ENCODE measurements at regions not wholly inside any gene's neighbourhood (a gene's known extent, or its start where the extent isn't known, plus 50 kb on each side); places are given as distances from the start of the nearest gene placed in this dataset.
"Not testable (repeated sequence)": the region's sequence is repeated elsewhere in the genome, so short reads cannot be mapped to it uniquely, and the experiment has no call there.

- H3K36me3 ChIP-seq (ENCODE audit: control insufficient read depth in 5 of 5, insufficient read depth in 5 of 5, low read length in 5 of 5), result no peaks in the 10 kb centered on the region
- no peaks in the 10 kb centered on the region for H3K4me1 ChIP-seq (ENCODE audit: control insufficient read depth in 5 of 5, insufficient read depth in 5 of 5, low read length in 5 of 5)
- no peak overlapping the region for H3K27ac ChIP-seq (ENCODE audit: low read depth, low read length)
- no peaks in the 10 kb centered on the region for H3K27me3 ChIP-seq (ENCODE audit: control insufficient read depth in 5 of 5, insufficient read depth in 4 of 5, low read length in 5 of 5)
- H3K9me3 ChIP-seq (ENCODE audit: control insufficient read depth in 5 of 5, low read length in 5 of 5), result no peaks in the 10 kb centered on the region
- no peak overlapping the region for H3K4me3 ChIP-seq (ENCODE audit: low read depth in 1 of 5, low read length in 5 of 5)
- no peak overlapping the region for H3K9ac ChIP-seq (ENCODE audit: low read length in 5 of 5)
Observed at GRCh38 chr2:45115181-45115580, 105.9 kb upstream of the SIX2 start.

- H3K27ac ChIP-seq (ENCODE audit: low read depth, low read length), result no peak overlapping the region
- H3K36me3 ChIP-seq (ENCODE audit: control insufficient read depth in 5 of 5, insufficient read depth in 5 of 5, low read length in 5 of 5), result no peaks in the 10 kb centered on the region
- no peaks in the 10 kb centered on the region for H3K27me3 ChIP-seq (ENCODE audit: control insufficient read depth in 5 of 5, insufficient read depth in 4 of 5, low read length in 5 of 5)
- no peaks in the 10 kb centered on the region for H3K9me3 ChIP-seq (ENCODE audit: control insufficient read depth in 5 of 5, low read length in 5 of 5)
- no peak overlapping the region for H3K9ac ChIP-seq (ENCODE audit: low read length in 5 of 5)
- no peak overlapping the region for H3K4me3 ChIP-seq (ENCODE audit: low read depth in 1 of 5, low read length in 5 of 5)
- H3K4me1 ChIP-seq (ENCODE audit: control insufficient read depth in 5 of 5, insufficient read depth in 5 of 5, low read length in 5 of 5), result no peaks in the 10 kb centered on the region
Observed at GRCh38 chr2:45114221-45114955, 105.1 kb upstream of the SIX2 start.

DNA sequence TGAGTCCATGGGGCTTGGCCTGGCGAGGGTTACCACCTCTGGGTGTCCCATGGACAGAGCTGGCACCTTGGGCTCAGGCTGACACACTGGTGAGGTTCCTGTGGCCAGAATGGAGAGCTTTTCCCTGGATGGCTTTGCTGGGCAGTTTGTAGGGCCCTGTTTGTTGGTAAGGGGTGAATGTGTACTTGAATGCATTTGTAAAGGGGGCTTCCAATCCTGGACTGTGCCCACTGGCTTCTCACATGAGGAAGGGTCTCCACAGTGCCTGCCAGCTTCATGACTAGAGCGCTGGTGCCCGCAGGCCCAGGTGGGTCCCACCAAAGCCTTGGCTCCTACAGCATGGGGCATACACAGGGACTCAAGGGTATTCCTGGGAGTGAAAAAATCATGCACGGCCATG, 103.5 kb upstream of the SIX2 start:
- Histone ChIP-seq H3K4me1 (ENCODE audit: control insufficient read depth in 5 of 5, insufficient read depth in 5 of 5, low read length in 5 of 5) (no peaks in the 10 kb centered on the region), H3K27me3 (ENCODE audit: control insufficient read depth in 5 of 5, insufficient read depth in 4 of 5, low read length in 5 of 5) (no peaks in the 10 kb centered on the region), H3K4me3 (ENCODE audit: low read depth in 1 of 5, low read length in 5 of 5) (no peak overlapping the region), H3K36me3 (ENCODE audit: control insufficient read depth in 5 of 5, insufficient read depth in 5 of 5, low read length in 5 of 5) (no peaks in the 10 kb centered on the region), H3K9ac (ENCODE audit: low read length in 5 of 5) (no peak overlapping the region), H3K27ac (ENCODE audit: low read depth, low read length) (no peak overlapping the region), H3K9me3 (ENCODE audit: control insufficient read depth in 5 of 5, low read length in 5 of 5) (no peaks in the 10 kb centered on the region)

DNA sequence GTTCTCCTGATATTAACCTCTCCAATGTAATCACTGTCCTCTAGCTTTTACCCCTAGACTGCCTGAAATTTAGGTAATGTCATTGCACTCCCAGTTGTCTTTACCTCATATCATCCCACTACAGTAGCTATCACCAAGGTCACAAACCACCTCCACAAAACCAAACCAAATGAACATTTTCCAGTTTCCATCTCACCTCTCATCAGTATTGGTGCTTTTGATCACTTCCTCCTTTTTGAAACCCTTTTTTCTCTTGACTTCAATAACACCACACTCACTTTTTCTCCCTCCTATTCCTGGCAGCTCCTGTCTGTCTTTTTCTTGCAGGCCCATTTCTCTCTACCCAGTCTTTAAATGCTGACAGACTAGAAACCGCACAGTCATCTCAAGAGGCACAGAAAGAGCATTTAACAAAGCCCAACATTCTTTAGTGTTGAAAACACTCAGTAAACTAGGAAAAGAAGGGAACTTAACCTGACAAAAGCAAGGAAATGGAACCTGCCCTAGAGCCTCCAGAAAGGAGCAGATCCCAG, 95.9 kb upstream of the SIX2 start:
- no peak overlapping the region for H3K27ac ChIP-seq (ENCODE audit: low read depth, low read length)
- no peaks in the 10 kb centered on the region for H3K36me3 ChIP-seq (ENCODE audit: control insufficient read depth in 5 of 5, insufficient read depth in 5 of 5, low read length in 5 of 5)
- no peak overlapping the region for H3K4me3 ChIP-seq (ENCODE audit: low read depth in 1 of 5, low read length in 5 of 5)
- H3K27me3 ChIP-seq (ENCODE audit: control insufficient read depth in 5 of 5, insufficient read depth in 4 of 5, low read length in 5 of 5), result no peaks in the 10 kb centered on the region
- peaks cover 0 to 4% (median 0%) of the 10 kb centered on the region in 5 donors for H3K9me3 ChIP-seq (ENCODE audit: control insufficient read depth in 5 of 5, low read length in 5 of 5)
- no peak overlapping the region for H3K9ac ChIP-seq (ENCODE audit: low read length in 5 of 5)
- H3K4me1 ChIP-seq (ENCODE audit: control insufficient read depth in 5 of 5, insufficient read depth in 5 of 5, low read length in 5 of 5), result no peaks in the 10 kb centered on the region

- Histone ChIP-seq H3K27ac (ENCODE audit: low read depth, low read length) (no peak overlapping the region), H3K27me3 (ENCODE audit: control insufficient read depth in 5 of 5, insufficient read depth in 4 of 5, low read length in 5 of 5) (no peaks in the 10 kb centered on the region), H3K4me1 (ENCODE audit: control insufficient read depth in 5 of 5, insufficient read depth in 5 of 5, low read length in 5 of 5) (no peaks in the 10 kb centered on the region), H3K4me3 (ENCODE audit: low read depth in 1 of 5, low read length in 5 of 5) (no peak overlapping the region), H3K9me3 (ENCODE audit: control insufficient read depth in 5 of 5, low read length in 5 of 5) (peaks cover 0 to 4% (median 0%) of the 10 kb centered on the region in 5 donors), H3K36me3 (ENCODE audit: control insufficient read depth in 5 of 5, insufficient read depth in 5 of 5, low read length in 5 of 5) (no peaks in the 10 kb centered on the region), H3K9ac (ENCODE audit: low read length in 5 of 5) (no peak overlapping the region)
Observed at GRCh38 chr2:45104429-45104828, 95.2 kb upstream of the SIX2 start.

- H3K4me1 ChIP-seq (ENCODE audit: control insufficient read depth in 5 of 5, insufficient read depth in 5 of 5, low read length in 5 of 5), result no peaks in the 10 kb centered on the region
- no peak overlapping the region for H3K9ac ChIP-seq (ENCODE audit: low read length in 5 of 5)
- no peak overlapping the region for H3K4me3 ChIP-seq (ENCODE audit: low read depth in 1 of 5, low read length in 5 of 5)
- H3K27ac ChIP-seq (ENCODE audit: low read depth, low read length), result no peak overlapping the region
- peaks cover 0 to 4% (median 0%) of the 10 kb centered on the region in 5 donors for H3K9me3 ChIP-seq (ENCODE audit: control insufficient read depth in 5 of 5, low read length in 5 of 5)
- no peaks in the 10 kb centered on the region for H3K36me3 ChIP-seq (ENCODE audit: control insufficient read depth in 5 of 5, insufficient read depth in 5 of 5, low read length in 5 of 5)
- H3K27me3 ChIP-seq (ENCODE audit: control insufficient read depth in 5 of 5, insufficient read depth in 4 of 5, low read length in 5 of 5), result no peaks in the 10 kb centered on the region
Observed at GRCh38 chr2:45103351-45104345, 94.4 kb upstream of the SIX2 start.

- H3K27me3 ChIP-seq (ENCODE audit: control insufficient read depth in 5 of 5, insufficient read depth in 4 of 5, low read length in 5 of 5), result no peaks in the 10 kb centered on the region
- no peak overlapping the region for H3K27ac ChIP-seq (ENCODE audit: low read depth, low read length)
- no peak overlapping the region for H3K4me3 ChIP-seq (ENCODE audit: low read depth in 1 of 5, low read length in 5 of 5)
- H3K4me1 ChIP-seq (ENCODE audit: control insufficient read depth in 5 of 5, insufficient read depth in 5 of 5, low read length in 5 of 5), result no peaks in the 10 kb centered on the region
- H3K36me3 ChIP-seq (ENCODE audit: control insufficient read depth in 5 of 5, insufficient read depth in 5 of 5, low read length in 5 of 5), result no peaks in the 10 kb centered on the region
- no peak overlapping the region for H3K9ac ChIP-seq (ENCODE audit: low read length in 5 of 5)
- peaks cover 0 to 4% (median 0%) of the 10 kb centered on the region in 5 donors for H3K9me3 ChIP-seq (ENCODE audit: control insufficient read depth in 5 of 5, low read length in 5 of 5)
Observed at GRCh38 chr2:45102579-45103117, 93.4 kb upstream of the SIX2 start.

DNA sequence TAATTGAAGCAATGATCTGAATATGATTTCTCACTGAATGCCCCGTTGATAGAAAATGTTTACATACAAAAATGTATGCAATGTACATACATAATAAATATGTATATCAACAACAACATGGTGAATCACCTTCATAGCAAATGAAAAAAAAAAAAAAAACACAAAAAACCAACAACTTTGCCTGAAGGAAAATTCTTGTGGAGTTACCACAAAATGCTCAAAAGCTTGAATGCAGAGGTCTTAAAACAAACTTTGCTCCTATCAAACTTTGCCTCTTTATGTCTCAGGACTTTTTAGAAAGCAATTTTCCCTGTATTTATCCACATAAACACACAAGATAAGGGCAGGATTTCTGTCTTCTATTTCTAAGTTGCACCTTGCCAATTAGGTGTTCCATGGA, 92.9 kb upstream of the SIX2 start:
- no peak overlapping the region for H3K4me3 ChIP-seq (ENCODE audit: low read depth in 1 of 5, low read length in 5 of 5)
- no peaks in the 10 kb centered on the region for H3K9me3 ChIP-seq (ENCODE audit: control insufficient read depth in 5 of 5, low read length in 5 of 5)
- H3K4me1 ChIP-seq (ENCODE audit: control insufficient read depth in 5 of 5, insufficient read depth in 5 of 5, low read length in 5 of 5), result no peaks in the 10 kb centered on the region
- no peaks in the 10 kb centered on the region for H3K36me3 ChIP-seq (ENCODE audit: control insufficient read depth in 5 of 5, insufficient read depth in 5 of 5, low read length in 5 of 5)
- no peak overlapping the region for H3K9ac ChIP-seq (ENCODE audit: low read length in 5 of 5)
- no peak overlapping the region for H3K27ac ChIP-seq (ENCODE audit: low read depth, low read length)
- H3K27me3 ChIP-seq (ENCODE audit: control insufficient read depth in 5 of 5, insufficient read depth in 4 of 5, low read length in 5 of 5), result no peaks in the 10 kb centered on the region

GRCh38 chr2:45096996-45097395, 87.7 kb upstream of the SIX2 start:
- no peak overlapping the region for H3K4me3 ChIP-seq (ENCODE audit: low read depth in 1 of 5, low read length in 5 of 5)
- no peak overlapping the region for H3K9ac ChIP-seq (ENCODE audit: low read length in 5 of 5)
- no peak overlapping the region for H3K27ac ChIP-seq (ENCODE audit: low read depth, low read length)
- no peaks in the 10 kb centered on the region for H3K9me3 ChIP-seq (ENCODE audit: control insufficient read depth in 5 of 5, low read length in 5 of 5)
- no peaks in the 10 kb centered on the region for H3K4me1 ChIP-seq (ENCODE audit: control insufficient read depth in 5 of 5, insufficient read depth in 5 of 5, low read length in 5 of 5)
- no peaks in the 10 kb centered on the region for H3K36me3 ChIP-seq (ENCODE audit: control insufficient read depth in 5 of 5, insufficient read depth in 5 of 5, low read length in 5 of 5)
- H3K27me3 ChIP-seq (ENCODE audit: control insufficient read depth in 5 of 5, insufficient read depth in 4 of 5, low read length in 5 of 5), result peaks cover 0 to 3% (median 0%) of the 10 kb centered on the region in 5 donors

GRCh38 chr2:45096038-45096437, 86.8 kb upstream of the SIX2 start:
- H3K4me3 ChIP-seq (ENCODE audit: low read depth in 1 of 5, low read length in 5 of 5); H3K27me3 ChIP-seq (ENCODE audit: control insufficient read depth in 5 of 5, insufficient read depth in 4 of 5, low read length in 5 of 5); H3K36me3 ChIP-seq (ENCODE audit: control insufficient read depth in 5 of 5, insufficient read depth in 5 of 5, low read length in 5 of 5); H3K4me1 ChIP-seq (ENCODE audit: control insufficient read depth in 5 of 5, insufficient read depth in 5 of 5, low read length in 5 of 5); H3K9ac ChIP-seq (ENCODE audit: low read length in 5 of 5); H3K27ac ChIP-seq (ENCODE audit: low read depth, low read length); H3K9me3 ChIP-seq (ENCODE audit: control insufficient read depth in 5 of 5, low read length in 5 of 5): not testable (repeated sequence)
